H9 (cell line): ENCODE measurements at regions not wholly inside any gene's neighbourhood (a gene's known extent, or its start where the extent isn't known, plus 50 kb on each side); places are given as distances from the start of the nearest gene placed in this dataset.

ENCODE experiments used
- DNase-seq: peaks from one replicate; pipeline ENCODE4 v3.0.0-alpha.2; 2017
- H2AFZ ChIP-seq: one replicate; pipeline ENCODE4 v1.6.1; 2013; ENCODE audit warnings: mild to moderate bottlenecking, low read length, control low read depth, moderate library complexity
- H2AK5ac ChIP-seq: 2 replicates; pipeline ENCODE4 v1.6.1; 2013; ENCODE audit warnings: low read length, control low read depth, mixed read lengths; ENCODE audit not compliant: insufficient read length
- H2BK120ac ChIP-seq: one replicate; pipeline ENCODE4 v1.6.1; 2013; ENCODE audit warnings: low read depth, mild to moderate bottlenecking, low read length, control low read depth, inconsistent platforms; ENCODE audit not compliant: poor library complexity, severe bottlenecking
- H2BK12ac ChIP-seq: 2 replicates; pipeline ENCODE4 v1.6.1; 2013; ENCODE audit warnings: low read length, control low read depth, mixed read lengths, low read depth; ENCODE audit not compliant: insufficient read length
- H2BK15ac ChIP-seq: 2 replicates; pipeline ENCODE4 v1.6.1; 2013; ENCODE audit warnings: low read depth, low read length, control low read depth
- H2BK20ac ChIP-seq: one replicate; pipeline ENCODE4 v1.6.1; 2013; ENCODE audit warnings: low read depth, mild to moderate bottlenecking, low read length, control low read depth, inconsistent platforms; ENCODE audit not compliant: poor library complexity, severe bottlenecking
- H2BK5ac ChIP-seq: 2 replicates; pipeline ENCODE4 v1.6.1; 2013; ENCODE audit warnings: low read length, control low read depth, mixed read lengths; ENCODE audit not compliant: insufficient read length
- H3K14ac ChIP-seq: 2 replicates; pipeline ENCODE4 v1.6.1; 2013; ENCODE audit warnings: low read length, control low read depth; ENCODE audit not compliant: insufficient read depth
- H3K18ac ChIP-seq: 2 replicates; pipeline ENCODE4 v1.6.1; 2013; ENCODE audit warnings: low read depth, mild to moderate bottlenecking, mixed read lengths, low read length, control low read depth; ENCODE audit not compliant: insufficient read length
- H3K23ac ChIP-seq: 2 replicates; pipeline ENCODE4 v1.6.1; 2013; ENCODE audit warnings: low read length, control low read depth, mixed read lengths, low read depth; ENCODE audit not compliant: insufficient read length
- H3K23me2 ChIP-seq: 2 replicates; pipeline ENCODE4 v1.6.1; 2013; ENCODE audit warnings: low read depth, mild to moderate bottlenecking, mixed read lengths, low read length, control low read depth; ENCODE audit not compliant: insufficient read length, poor library complexity, severe bottlenecking
- H3K27ac ChIP-seq: 2 replicates; pipeline ENCODE4 v1.5.1; 2013; ENCODE audit warnings: low read length, control low read depth, mixed read lengths, low read depth; ENCODE audit not compliant: insufficient read length
- H3K27me3 ChIP-seq: 2 replicates; pipeline ENCODE4 v1.6.1; 2013; ENCODE audit warnings: low read length, control low read depth, inconsistent platforms; ENCODE audit not compliant: insufficient read depth
- H3K4ac ChIP-seq: 2 replicates; pipeline ENCODE4 v1.6.1; 2013; ENCODE audit warnings: low read depth, mild to moderate bottlenecking, control low read depth, inconsistent platforms, low read length, moderate library complexity
- H3K4me1 ChIP-seq: 2 replicates; pipeline ENCODE4 v1.6.1; 2013; ENCODE audit warnings: low read length, control low read depth, inconsistent platforms; ENCODE audit not compliant: insufficient read depth
- H3K4me2 ChIP-seq: 2 replicates; pipeline ENCODE4 v1.6.1; 2013; ENCODE audit warnings: low read length, control low read depth, mixed read lengths; ENCODE audit not compliant: insufficient read length, insufficient read depth
- H3K56ac ChIP-seq: 2 replicates; pipeline ENCODE4 v1.6.1; 2013; ENCODE audit warnings: low read depth, mild to moderate bottlenecking, mixed read lengths, low read length, control low read depth; ENCODE audit not compliant: insufficient read length
- H3K79me1 ChIP-seq: 2 replicates; pipeline ENCODE4 v1.6.1; 2013; ENCODE audit warnings: low read depth, mild to moderate bottlenecking, moderate library complexity, low read length, control low read depth, inconsistent platforms; ENCODE audit not compliant: insufficient read depth, poor library complexity, severe bottlenecking
- H3K79me2 ChIP-seq: 2 replicates; pipeline ENCODE4 v1.6.1; 2013; ENCODE audit warnings: low read length, control low read depth, inconsistent platforms; ENCODE audit not compliant: insufficient read depth
- H3K9ac ChIP-seq: 2 replicates; pipeline ENCODE4 v1.6.1; 2013; ENCODE audit warnings: low read length, control low read depth, mixed read lengths; ENCODE audit not compliant: insufficient read length; ENCODE audit errors: extremely low read depth
- H3K9me3 ChIP-seq: one replicate; pipeline ENCODE4 v1.6.1; 2013; ENCODE audit warnings: low read depth, low read length, inconsistent platforms; ENCODE audit not compliant: control insufficient read depth
- H3T11ph ChIP-seq: one replicate; pipeline ENCODE4 v1.6.1; 2013; ENCODE audit warnings: mild to moderate bottlenecking, low read length, control low read depth, inconsistent platforms
- H4K20me1 ChIP-seq: one replicate; pipeline ENCODE4 v1.6.1; 2013; ENCODE audit not compliant: control insufficient read depth, insufficient read length, insufficient read depth
- H4K5ac ChIP-seq: 2 replicates; pipeline ENCODE4 v1.6.1; 2013; ENCODE audit warnings: low read depth, mild to moderate bottlenecking, mixed read lengths, low read length, control low read depth; ENCODE audit not compliant: insufficient read length
- H4K8ac ChIP-seq: replicated peaks from 2 replicates; pipeline ENCODE4 v1.6.1; 2013; ENCODE audit warnings: low read length, control low read depth, mixed read lengths, low read depth; ENCODE audit not compliant: insufficient read length
- H4K91ac ChIP-seq: 2 replicates; pipeline ENCODE4 v1.6.1; 2013; ENCODE audit warnings: low read depth, mild to moderate bottlenecking, moderate library complexity, mixed read lengths, low read length, control low read depth; ENCODE audit not compliant: insufficient read length
- H3K27ac Mint-ChIP-seq, 3 experiments: 2 replicates in 2 of 3; 3 replicates in 1 of 3; pipeline ENCODE4 v1.8.0; 2020 to 2021; ENCODE audit warnings: mixed read lengths in 3 of 3, mild to moderate bottlenecking in 1 of 3, moderate library complexity in 1 of 3
- H3K27me3 Mint-ChIP-seq: 2 replicates; pipeline ENCODE4 v1.8.0; 2021; ENCODE audit warnings: low read depth, mild to moderate bottlenecking, moderate library complexity, mixed read lengths
- H3K36me3 Mint-ChIP-seq, 3 experiments: 2 replicates in 2 of 3; 3 replicates in 1 of 3; pipeline ENCODE4 v1.8.0; 2020 to 2021; ENCODE audit warnings: low read depth in 3 of 3, mixed read lengths in 3 of 3; ENCODE audit not compliant: insufficient read depth in 1 of 3
- H3K4me1 Mint-ChIP-seq, 2 experiments: 2 replicates each; pipeline ENCODE4 v1.8.0; 2020; ENCODE audit warnings: mixed read lengths in 2 of 2
- H3K4me3 Mint-ChIP-seq, 2 experiments: 2 replicates in 1 of 2; 3 replicates in 1 of 2; pipeline ENCODE4 v1.8.0; 2020 to 2021; ENCODE audit warnings: mild to moderate bottlenecking in 2 of 2, mixed read lengths in 2 of 2, moderate library complexity in 1 of 2
- H3K9me3 Mint-ChIP-seq, 2 experiments: 2 replicates in 1 of 2; 3 replicates in 1 of 2; pipeline ENCODE4 v1.8.0; 2020; ENCODE audit warnings: mild to moderate bottlenecking in 2 of 2, mixed read lengths in 2 of 2, moderate library complexity in 1 of 2
- CTCF ChIP-seq: fragments of 200-600 bp; sonication (generic); conservative IDR thresholded peaks from 3 replicates; pipeline ENCODE4 v1.8.0; 2021; ENCODE audit warnings: antibody characterized with exemption, mild to moderate bottlenecking
- WGBS: extraction: QIAGEN DNeasy Blood & Tissue Kit; methylation state at CpG from one replicate; pipeline ENCODE4 v1.1.7; 2013; ENCODE audit warnings: missing lambda C conversion rate, low lambda C conversion rate, mixed read lengths; ENCODE audit not compliant: insufficient read length; ENCODE audit errors: extremely low coverage; 5-methylcytosine and 5-hydroxymethylcytosine counted together

GRCh38 chrX:68989456-68989855 is 160.6 kb downstream of the EFNB1 start:
- Histone ChIP-seq H4K8ac (no peak overlapping the region), H3K9me3 (no peaks in the 10 kb centered on the region), H3K4me2 (no peak overlapping the region), H3K14ac (no peak overlapping the region), H2BK12ac (no peak overlapping the region), H3K27ac (no peak overlapping the region), H4K20me1 (no peaks in the 10 kb centered on the region), H3K18ac (no peak overlapping the region), H3K79me1 (no peaks in the 10 kb centered on the region), H3K23me2 (no peaks in the 10 kb centered on the region), H2AK5ac (no peak overlapping the region), H2BK120ac (no peak overlapping the region), H2BK20ac (no peak overlapping the region), H3K4me1 (peaks cover 8% of the 10 kb centered on the region; the same call in 1 of the 2 replicates), H2BK15ac (no peak overlapping the region), H3K9ac (no peak overlapping the region), H3K23ac (no peak overlapping the region), H3K4ac (no peak overlapping the region), H4K91ac (no peak overlapping the region), H2AFZ (no peak overlapping the region), H4K5ac (no peak overlapping the region), H3K79me2 (no peaks in the 10 kb centered on the region), H3K56ac (no peak overlapping the region), H3K27me3 (no peaks in the 10 kb centered on the region), H3T11ph (no peak overlapping the region), H2BK5ac (no peak overlapping the region)
- H3K36me3 Mint-ChIP-seq, result peaks cover 0 to 10% (median 0%) of the 10 kb centered on the region in 3 experiments; a peak in 4 of 7 replicates
- TF ChIP-seq CTCF, result no peak
- no peak overlapping the region for H3K4me3 Mint-ChIP-seq
- H3K27ac Mint-ChIP-seq, result no peak overlapping the region
- peak; percentile 5 for DNase-seq
- WGBS, result no CpG with 5 or more reads among the region's 1 CpG
- H3K4me1 Mint-ChIP-seq, result peaks cover 10 to 26% of the 10 kb centered on the region in 2 experiments
- peaks cover 70 to 72% of the 10 kb centered on the region in 2 experiments for H3K9me3 Mint-ChIP-seq
- H3K27me3 Mint-ChIP-seq, result peaks cover 11% of the 10 kb centered on the region
